GM12865 (cell line): ENCODE measurements at regions not wholly inside any gene's neighbourhood (a gene's known extent, or its start where the extent isn't known, plus 50 kb on each side); places are given as distances from the start of the nearest gene placed in this dataset.

Source experiments
- DNase-seq: peaks from one replicate; pipeline ENCODE4 v3.0.0; 2010; ENCODE audit warnings: low read depth
- H3K4me3 ChIP-seq: 2 replicates; pipeline ENCODE4 v1.5.1; 2011; ENCODE audit warnings: mild to moderate bottlenecking, low read depth, low read length, control low read depth
- CTCF ChIP-seq: IDR thresholded peaks from 2 replicates; pipeline ENCODE4 v1.5.1; 2011; ENCODE audit warnings: low read length, control low read depth, low read depth, inconsistent platforms; ENCODE audit not compliant: insufficient read depth; ENCODE audit errors: missing control alignments

GRCh38 chr20:55271371-55271770 lies 733.9 kb downstream of the CBLN4 start:
- H3K4me3 ChIP-seq: no peak overlapping the region
- no peak for DNase-seq
- no peak for TF ChIP-seq CTCF

- no peak for DNase-seq
- TF ChIP-seq CTCF: no peak
- no peak overlapping the region for H3K4me3 ChIP-seq
These were observed 735.4 kb downstream of the CBLN4 start for GRCh38 chr20:55269913-55270312.

- no peak for TF ChIP-seq CTCF
- H3K4me3 ChIP-seq: no peak overlapping the region
- DNase-seq: no peak
These were observed 739.0 kb downstream of the CBLN4 start for GRCh38 chr20:55266361-55266760.

GRCh38 chr20:55264703-55265239 lies 740.5 kb downstream of the CBLN4 start:
- no peak overlapping the region for H3K4me3 ChIP-seq
- no peak for TF ChIP-seq CTCF
- DNase-seq: no peak

GRCh38 chr20:55258559-55258958 lies 746.8 kb downstream of the CBLN4 start:
- no peak for TF ChIP-seq CTCF
- no peak for DNase-seq
- no peak overlapping the region for H3K4me3 ChIP-seq

- TF ChIP-seq CTCF: no peak
- no peak for DNase-seq
- no peak overlapping the region for H3K4me3 ChIP-seq
These were observed 750.3 kb downstream of the CBLN4 start for GRCh38 chr20:55255016-55255415.

- no peak for DNase-seq
- no peak overlapping the region for H3K4me3 ChIP-seq
- TF ChIP-seq CTCF: no peak
These were observed 751.5 kb downstream of the CBLN4 start for GRCh38 chr20:55253781-55254180.
